NCI-H2029 treated with DMSO at 0.1 percent for 48 hours (cell line): ENCODE measurements at regions not wholly inside any gene's neighbourhood (a gene's known extent, or its start where the extent isn't known, plus 50 kb on each side); places are given as distances from the start of the nearest gene placed in this dataset.

ENCODE experiments used
- DNase-seq: peaks from one replicate; lab custom pipeline; 2025; lab: John Stamatoyannopoulos, UW

DNA sequence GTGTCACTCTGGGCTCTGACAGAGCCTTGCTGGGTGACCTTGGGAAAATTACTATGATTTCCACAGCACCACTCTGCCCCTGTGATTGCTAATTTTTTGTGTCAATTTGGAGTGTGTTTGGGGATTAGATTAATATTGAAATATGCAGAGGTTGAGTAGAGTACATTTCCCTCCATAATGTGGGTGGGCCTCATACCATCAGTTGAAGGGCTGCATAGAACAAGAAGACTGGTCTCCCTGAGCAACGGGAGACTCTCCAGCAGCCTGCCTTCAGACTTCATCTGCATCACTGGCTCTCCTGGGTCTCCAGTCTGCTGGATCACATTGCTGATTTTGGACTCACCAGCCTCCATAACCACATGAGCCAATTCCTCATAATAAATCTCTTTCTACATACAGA lies 313.7 kb downstream of the TNS1 start:
- DNase-seq, result no peak

DNA sequence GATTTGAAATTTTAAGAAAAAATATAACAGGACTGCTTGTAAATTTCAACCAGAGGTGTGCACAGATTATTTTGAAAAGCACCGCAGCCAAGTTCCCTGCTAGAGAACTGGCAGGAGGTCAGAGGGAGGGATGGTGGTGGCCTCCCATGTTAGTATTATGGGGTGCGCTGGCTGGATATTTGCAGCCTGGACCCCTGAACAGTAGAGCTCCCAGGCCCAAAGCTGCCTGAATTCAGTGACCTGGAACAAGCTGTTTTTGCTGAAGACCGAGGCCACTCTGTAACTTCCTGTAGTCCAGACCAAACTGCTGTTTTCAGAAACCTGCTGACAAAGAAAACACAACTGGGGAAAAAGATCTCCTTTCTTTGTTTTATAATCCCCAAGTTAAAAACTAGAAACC lies 314.3 kb downstream of the TNS1 start:
- no peak for DNase-seq

GRCh38 chr2:217687771-217688170 lies 315.0 kb downstream of the TNS1 start:
- DNase-seq, result no peak

- DNase-seq, result no peak
These were observed 317.6 kb downstream of the TNS1 start for GRCh38 chr2:217685255-217685605.

- DNase-seq, result no peak
These were observed 318.2 kb downstream of the TNS1 start for GRCh38 chr2:217684431-217685254.

- no peak for DNase-seq
These were observed 319.5 kb downstream of the TNS1 start for GRCh38 chr2:217683106-217683870.

GRCh38 chr2:217681791-217682190 lies 321.0 kb downstream of the TNS1 start:
- no peak for DNase-seq

DNA sequence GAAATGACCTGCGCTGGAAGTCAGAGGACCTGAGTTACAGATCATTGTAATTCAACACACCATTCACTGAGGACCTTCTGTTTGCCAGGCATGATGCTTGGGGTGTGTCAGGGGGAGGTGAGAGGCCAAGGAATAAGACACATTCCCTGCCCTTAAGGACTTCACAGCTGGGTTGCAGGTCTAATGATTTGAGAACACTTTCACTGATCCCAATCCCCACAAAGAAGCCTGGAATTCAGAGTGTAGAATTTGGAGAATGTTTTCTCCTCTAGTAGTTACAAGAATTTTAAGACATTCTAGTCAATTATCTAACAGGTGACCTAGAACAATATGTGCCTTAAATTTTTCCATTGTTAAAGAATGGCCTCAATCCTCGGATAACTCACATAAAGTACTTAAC lies 322.4 kb downstream of the TNS1 start:
- no peak for DNase-seq

GRCh38 chr2:217673627-217674026 lies 329.2 kb downstream of the TNS1 start:
- DNase-seq, result no peak

- DNase-seq, result no peak
These were observed 330.3 kb downstream of the TNS1 start for GRCh38 chr2:217672472-217672871.

DNA sequence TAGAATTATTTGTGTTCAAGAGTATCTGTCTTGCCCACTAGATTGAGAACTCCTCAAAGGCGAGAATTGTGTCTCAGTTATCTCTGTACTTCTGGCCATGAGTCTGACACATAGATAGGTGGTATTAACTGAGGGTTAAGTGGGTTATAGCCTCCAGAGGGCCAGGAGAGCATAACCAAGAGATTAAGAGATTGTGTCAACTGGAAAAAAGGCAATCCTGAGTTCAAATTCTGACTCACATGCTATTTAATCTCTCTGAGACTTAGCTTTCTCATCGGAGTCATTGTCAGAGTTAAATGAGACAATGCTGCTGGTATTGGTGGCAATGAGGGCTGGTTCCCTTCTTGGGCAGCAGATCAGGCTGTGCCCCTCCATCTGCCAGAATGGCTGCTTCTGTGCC lies 330.9 kb downstream of the TNS1 start:
- DNase-seq, result no peak

DNA sequence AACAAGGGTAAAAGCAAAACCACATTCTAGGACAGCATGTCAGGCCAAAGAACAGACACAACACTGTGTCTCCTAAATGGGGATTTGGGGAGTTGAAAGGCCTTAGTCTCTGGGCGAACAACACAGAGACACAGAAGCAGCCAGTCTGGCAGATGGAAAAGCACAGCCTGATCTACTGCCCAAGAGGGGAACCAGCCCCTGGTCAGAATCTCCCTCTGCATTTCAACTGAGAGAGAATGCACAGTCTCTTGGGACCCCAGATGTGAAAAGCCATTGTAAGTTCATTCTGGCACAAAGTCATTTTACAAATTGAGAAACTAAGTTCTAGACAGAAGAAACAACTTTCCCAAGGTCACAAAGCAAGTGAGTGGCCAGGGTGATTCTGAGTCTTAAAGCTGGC lies 331.7 kb downstream of the TNS1 start:
- DNase-seq, result no peak

GRCh38 chr2:217669831-217670230 lies 333.0 kb downstream of the TNS1 start:
- no peak for DNase-seq

DNA sequence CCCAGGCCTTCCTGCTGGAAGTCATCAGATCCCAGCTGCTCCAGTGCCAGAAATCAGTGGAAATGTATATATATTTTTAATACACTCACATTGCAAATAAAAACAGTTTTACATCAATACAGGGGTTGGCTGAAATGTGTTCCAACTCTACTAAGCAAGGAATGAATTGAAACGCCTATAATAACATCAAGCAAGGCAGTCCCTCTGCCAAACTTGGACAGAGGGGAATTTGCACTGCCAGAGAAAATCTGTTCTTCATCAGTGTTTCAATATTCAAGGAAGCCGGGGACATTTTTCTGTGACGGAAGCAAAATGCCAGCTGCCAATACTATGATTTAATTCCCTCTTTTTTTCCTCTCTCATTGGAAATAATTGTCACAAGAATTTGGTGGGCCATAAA lies 335.3 kb downstream of the TNS1 start:
- no peak for DNase-seq

GRCh38 chr2:217667035-217667434 lies 335.8 kb downstream of the TNS1 start:
- no peak for DNase-seq

GRCh38 chr2:217666338-217666737 lies 336.5 kb downstream of the TNS1 start:
- no peak for DNase-seq

DNA sequence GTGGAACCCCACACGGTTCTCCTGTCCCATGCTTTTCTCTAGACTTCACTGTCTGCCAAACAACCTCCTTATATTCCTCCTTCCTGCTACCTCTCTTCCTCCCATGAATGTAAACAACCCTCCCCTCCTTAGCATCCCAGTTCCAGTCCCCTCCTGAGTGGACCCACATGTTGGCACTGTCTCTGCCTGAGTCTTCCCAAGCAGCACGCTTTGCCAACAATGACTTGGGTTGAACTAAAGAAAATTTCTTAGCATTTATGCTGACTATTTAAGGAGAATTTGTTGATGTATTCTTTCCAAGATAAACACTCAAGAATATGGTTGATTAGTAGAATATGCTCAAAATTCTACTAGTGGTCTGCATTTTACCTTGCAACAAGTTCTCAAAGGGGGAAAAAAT lies 338.0 kb downstream of the TNS1 start:
- DNase-seq, result no peak

- no peak for DNase-seq
These were observed 339.7 kb downstream of the TNS1 start for GRCh38 chr2:217662984-217663602.

- no peak for DNase-seq
These were observed 341.4 kb downstream of the TNS1 start for GRCh38 chr2:217661378-217661777.

DNA sequence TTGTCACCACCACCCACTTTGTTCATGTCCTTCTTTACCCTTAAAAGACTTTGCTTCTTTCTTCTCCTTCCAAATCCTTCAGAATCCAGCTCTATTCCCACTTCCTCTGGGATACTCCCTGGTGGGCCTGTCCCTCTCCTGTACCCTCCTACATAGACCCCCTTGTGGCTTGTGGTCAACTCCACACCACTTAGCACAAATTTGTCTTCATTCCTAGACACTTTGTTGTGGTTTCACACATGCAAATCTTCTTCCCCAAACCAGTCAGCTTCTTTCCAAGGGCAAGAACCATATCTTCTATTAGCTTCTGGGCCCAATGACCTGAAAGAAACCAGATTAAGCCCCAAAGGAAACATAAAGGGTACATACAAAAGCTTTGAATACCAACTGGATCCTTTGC lies 342.4 kb downstream of the TNS1 start:
- no peak for DNase-seq

GRCh38 chr2:217658806-217659205 lies 344.0 kb downstream of the TNS1 start:
- no peak for DNase-seq

DNA sequence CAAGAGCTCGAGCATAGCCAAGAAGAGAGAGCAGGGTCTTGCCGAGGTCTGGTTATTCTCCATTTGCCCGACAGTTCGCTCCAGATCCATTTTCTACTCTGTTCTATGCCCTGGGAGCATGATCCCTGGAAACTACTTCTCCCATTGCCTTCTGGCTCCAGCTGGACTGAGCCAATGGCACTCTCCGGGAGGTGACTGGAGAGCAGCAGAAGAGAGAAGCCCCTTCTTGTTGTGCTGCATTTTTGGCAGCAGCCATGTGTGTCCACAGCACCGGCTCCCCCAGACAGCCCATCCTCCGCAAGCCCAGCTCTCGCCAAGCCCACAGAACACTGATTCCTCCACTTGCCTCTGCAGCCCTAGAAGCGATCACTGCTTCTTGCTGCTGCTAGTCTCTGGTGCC lies 345.5 kb downstream of the TNS1 start:
- DNase-seq, result no peak

DNA sequence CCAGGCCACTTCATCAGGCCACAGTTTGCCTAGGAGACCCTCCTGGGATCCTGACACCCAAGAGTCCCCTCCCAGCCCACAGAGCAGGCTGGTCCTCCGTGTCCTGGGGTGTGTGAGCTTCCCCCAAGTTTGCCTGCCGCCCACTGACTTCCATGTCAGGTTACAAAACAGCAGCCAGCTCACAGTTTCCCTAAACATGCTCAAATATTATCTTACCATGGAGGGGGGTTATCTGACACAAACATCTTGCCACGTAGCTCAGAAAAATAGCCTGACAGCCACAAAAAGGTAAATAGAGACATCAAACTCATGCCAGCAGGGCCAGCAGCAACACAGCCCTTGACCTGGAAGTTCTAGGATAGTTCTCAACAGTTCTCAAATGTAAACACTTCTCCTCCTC lies 346.5 kb downstream of the TNS1 start:
- no peak for DNase-seq
